Keratinocyte (primary cell): ENCODE measurements at regions not wholly inside any gene's neighbourhood (a gene's known extent, or its start where the extent isn't known, plus 50 kb on each side); places are given as distances from the start of the nearest gene placed in this dataset.

Experiments used
- DNase-seq: peaks from one replicate; pipeline ENCODE4 v3.0.0-alpha.2; 2011; ENCODE audit warnings: low read depth, missing footprints, low spot score
- FAIRE-seq: peaks from 2 replicates; lab custom pipeline; 2011; peaks lifted over from hg19 to GRCh38; lab: Jason Lieb, UNC
- H2AFZ ChIP-seq: 2 replicates; pipeline ENCODE4 v1.6.0; 2012; ENCODE audit warnings: low read length, control low read depth, inconsistent platforms; ENCODE audit not compliant: control insufficient read depth
- H3K27ac ChIP-seq: 2 replicates; pipeline ENCODE4 v1.5.1; 2011; ENCODE audit warnings: low read length; ENCODE audit not compliant: control insufficient read depth, insufficient read depth
- H3K27me3 ChIP-seq: 3 replicates; pipeline ENCODE4 v1.6.0; 2011; ENCODE audit warnings: low read length; ENCODE audit not compliant: control insufficient read depth, insufficient read depth; ENCODE audit errors: extremely low read depth
- H3K36me3 ChIP-seq, 2 experiments: 2 replicates in 1 of 2; 3 replicates in 1 of 2; pipeline ENCODE4 v1.5.1; 2011; ENCODE audit warnings: low read length in 2 of 2, mild to moderate bottlenecking in 1 of 2; ENCODE audit not compliant: control insufficient read depth in 2 of 2, insufficient read depth in 2 of 2; ENCODE audit errors: extremely low read depth in 1 of 2
- H3K4me1 ChIP-seq: 3 replicates; pipeline ENCODE4 v1.5.1; 2011; ENCODE audit warnings: low read length; ENCODE audit not compliant: control insufficient read depth, insufficient read depth; ENCODE audit errors: extremely low read depth
- H3K4me2 ChIP-seq: 3 replicates; pipeline ENCODE4 v1.6.0; 2011; ENCODE audit warnings: low read depth, low read length; ENCODE audit not compliant: control insufficient read depth, insufficient read depth; ENCODE audit errors: extremely low read depth
- H3K4me3 ChIP-seq, 3 experiments: fragments of 200-600 bp in 1 of 3; sonication (generic) in 1 of 3; 2 replicates in 2 of 3; 3 replicates in 1 of 3; pipeline ENCODE4 v1.5.1; 2011 to 2016; ENCODE audit warnings: low read length in 3 of 3, mild to moderate bottlenecking in 3 of 3, control low read depth in 2 of 3, inconsistent platforms in 1 of 3, low read depth in 1 of 3, mixed read lengths in 1 of 3, mixed run types in 1 of 3, moderate library complexity in 1 of 3; ENCODE audit not compliant: control insufficient read depth in 2 of 3, insufficient read depth in 2 of 3; ENCODE audit errors: extremely low read depth in 1 of 3
- H3K79me2 ChIP-seq: 2 replicates; pipeline ENCODE4 v1.6.0; 2012; ENCODE audit warnings: low read length; ENCODE audit not compliant: control insufficient read depth, insufficient read depth
- H3K9ac ChIP-seq: 3 replicates; pipeline ENCODE4 v1.6.0; 2011; ENCODE audit warnings: low read length; ENCODE audit not compliant: control insufficient read depth, insufficient read depth; ENCODE audit errors: extremely low read depth
- H3K9me1 ChIP-seq: 3 replicates; pipeline ENCODE4 v1.6.0; 2011; ENCODE audit warnings: low read length; ENCODE audit not compliant: control insufficient read depth, insufficient read depth; ENCODE audit errors: extremely low read depth
- H3K9me3 ChIP-seq: 2 replicates; pipeline ENCODE4 v1.5.1; 2012; ENCODE audit warnings: low read depth, low read length; ENCODE audit not compliant: control insufficient read depth
- H4K20me1 ChIP-seq: 3 replicates; pipeline ENCODE4 v1.6.0; 2011; ENCODE audit warnings: low read length; ENCODE audit not compliant: control insufficient read depth, insufficient read depth; ENCODE audit errors: extremely low read depth
- CTCF ChIP-seq, 3 experiments: IDR thresholded peaks in 1 of 3; conservative IDR thresholded peaks in 1 of 3; optimal IDR thresholded peaks in 1 of 3; 2 replicates in 2 of 3; 3 replicates in 1 of 3; pipeline versions ENCODE3 to v1.5.1; 2011; ENCODE audit warnings: low read length in 3 of 3, mild to moderate bottlenecking in 3 of 3, moderate library complexity in 2 of 3, control low read depth in 1 of 3, inconsistent platforms in 1 of 3; ENCODE audit not compliant: insufficient read depth in 2 of 3; ENCODE audit errors: extremely low read depth in 1 of 3
- EZH2 ChIP-seq: IDR thresholded peaks from one replicate; pipeline ENCODE4 v1.6.1; 2012; ENCODE audit warnings: inconsistent platforms, mild to moderate bottlenecking, low read length, moderate library complexity
- dilution Hi-C: fragments of 300-500 bp; cut with MboI; formaldehyde crosslinking; loops from one replicate; pipeline ENCODE4 v1.7.0; 2020; ENCODE audit warnings: low sequenced_read_pairs; ENCODE audit not compliant: extremely low pct_ligation_motif_present

- no peak overlapping the region for H3K27ac ChIP-seq
- no peak overlapping the region for H2AFZ ChIP-seq
- no peaks in the 10 kb centered on the region for H3K27me3 ChIP-seq
- no peaks in the 10 kb centered on the region for H3K36me3 ChIP-seq
- H3K9ac ChIP-seq, result no peak overlapping the region
- H3K9me1 ChIP-seq, result no peaks in the 10 kb centered on the region
- DNase-seq (no peak), FAIRE-seq (no peak)
- no peaks in the 10 kb centered on the region for H3K79me2 ChIP-seq
- H4K20me1 ChIP-seq, result no peaks in the 10 kb centered on the region
- no peaks in the 10 kb centered on the region for H3K9me3 ChIP-seq
- dilution Hi-C loops, result no loop called here
- no peaks in the 10 kb centered on the region for H3K4me1 ChIP-seq
- no peak overlapping the region for H3K4me2 ChIP-seq
- no peak overlapping the region for H3K4me3 ChIP-seq
- TF ChIP-seq CTCF (optimal IDR thresholded peaks at IDR 0.05 in 1 of 3, IDR thresholded peaks at IDR 0.05 in 1 of 3, conservative IDR thresholded peaks at IDR 0.05 in 1 of 3; ENCODE audit: extremely low read depth in 1 of 3, insufficient read depth in 2 of 3, low read length in 3 of 3), result no peak
- TF ChIP-seq EZH2, result no peak
These were observed 195.8 kb downstream of the TUSC7 start for GRCh38 chr3:116905334-116905733.

GRCh38 chr3:116905794-116906193 is 196.2 kb downstream of the TUSC7 start:
- Histone ChIP-seq H3K79me2 (no peaks in the 10 kb centered on the region), H3K27ac (no peak overlapping the region), H3K9me3 (no peaks in the 10 kb centered on the region), H3K4me2 (no peak overlapping the region), H4K20me1 (no peaks in the 10 kb centered on the region), H3K4me3 (no peak overlapping the region), H3K36me3 (no peaks in the 10 kb centered on the region), H3K4me1 (no peaks in the 10 kb centered on the region), H3K9me1 (no peaks in the 10 kb centered on the region), H2AFZ (no peak overlapping the region), H3K9ac (no peak overlapping the region), H3K27me3 (no peaks in the 10 kb centered on the region)
- FAIRE-seq (no peak), DNase-seq (no peak)
- no peak for TF ChIP-seq EZH2
- no peak for TF ChIP-seq CTCF (optimal IDR thresholded peaks at IDR 0.05 in 1 of 3, IDR thresholded peaks at IDR 0.05 in 1 of 3, conservative IDR thresholded peaks at IDR 0.05 in 1 of 3; ENCODE audit: extremely low read depth in 1 of 3, insufficient read depth in 2 of 3, low read length in 3 of 3)
- dilution Hi-C loops, result no loop called here
